ENCODE measurements at regions not wholly inside any gene's neighbourhood (a gene's known extent, or its start where the extent isn't known, plus 50 kb on each side); places are given as distances from the start of the nearest gene placed in this dataset.

DNA sequence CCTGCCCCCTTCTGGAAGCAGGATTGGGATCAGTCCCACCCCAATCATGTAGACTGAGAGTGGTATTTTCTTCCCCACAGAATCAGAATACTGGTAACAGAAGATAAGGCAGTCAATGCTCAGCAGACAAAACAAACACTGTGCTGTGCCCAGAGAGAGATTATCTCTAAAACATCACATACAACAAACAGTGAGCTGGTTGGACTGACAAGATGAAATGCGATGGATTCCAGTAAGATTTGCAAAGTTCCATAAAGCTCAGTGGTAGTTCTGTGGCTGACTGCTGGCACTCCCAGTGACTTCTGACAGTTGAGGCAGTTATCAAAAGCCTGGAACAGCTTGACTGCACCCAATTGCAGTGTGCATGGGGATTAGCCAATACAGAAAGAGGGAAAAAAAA lies 311.5 kb upstream of the MGAT5 start:
- H3K27me3 ChIP-seq (ENCODE audit: control insufficient read depth, low read length): no peaks in the 10 kb centered on the region
- no peak overlapping the region for H3K4me2 ChIP-seq (ENCODE audit: low read length)
- no peaks in the 10 kb centered on the region; the same call in 1 of the 2 replicates for H3K4me1 ChIP-seq (ENCODE audit: control insufficient read depth, low read length)
- TF ChIP-seq EZH2phosphoT487 (IDR thresholded peaks at IDR 0.05; ENCODE audit: borderline replicate concordance, low read length): no peak
- TF ChIP-seq, protein P1, sequence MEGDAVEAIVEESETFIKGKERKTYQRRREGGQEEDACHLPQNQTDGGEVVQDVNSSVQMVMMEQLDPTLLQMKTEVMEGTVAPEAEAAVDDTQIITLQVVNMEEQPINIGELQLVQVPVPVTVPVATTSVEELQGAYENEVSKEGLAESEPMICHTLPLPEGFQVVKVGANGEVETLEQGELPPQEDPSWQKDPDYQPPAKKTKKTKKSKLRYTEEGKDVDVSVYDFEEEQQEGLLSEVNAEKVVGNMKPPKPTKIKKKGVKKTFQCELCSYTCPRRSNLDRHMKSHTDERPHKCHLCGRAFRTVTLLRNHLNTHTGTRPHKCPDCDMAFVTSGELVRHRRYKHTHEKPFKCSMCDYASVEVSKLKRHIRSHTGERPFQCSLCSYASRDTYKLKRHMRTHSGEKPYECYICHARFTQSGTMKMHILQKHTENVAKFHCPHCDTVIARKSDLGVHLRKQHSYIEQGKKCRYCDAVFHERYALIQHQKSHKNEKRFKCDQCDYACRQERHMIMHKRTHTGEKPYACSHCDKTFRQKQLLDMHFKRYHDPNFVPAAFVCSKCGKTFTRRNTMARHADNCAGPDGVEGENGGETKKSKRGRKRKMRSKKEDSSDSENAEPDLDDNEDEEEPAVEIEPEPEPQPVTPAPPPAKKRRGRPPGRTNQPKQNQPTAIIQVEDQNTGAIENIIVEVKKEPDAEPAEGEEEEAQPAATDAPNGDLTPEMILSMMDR (IDR thresholded peaks at IDR 0.05; ENCODE audit: low read depth, low read length, poor library complexity, severe bottlenecking): no peak
- H3K9me2 ChIP-seq (replicated peaks; ENCODE audit: control insufficient read depth, low read length): no peaks in the 10 kb centered on the region
- no peaks in the 10 kb centered on the region for H3F3A ChIP-seq (ENCODE audit: control insufficient read depth, insufficient read depth)
- no peaks in the 10 kb centered on the region for H3K79me2 ChIP-seq (ENCODE audit: control insufficient read depth, low read length)
- H3K9me3 ChIP-seq (ENCODE audit: control insufficient read depth, insufficient read depth, low read length): no peaks in the 10 kb centered on the region
- no peaks in the 10 kb centered on the region for H3K36me3 ChIP-seq (ENCODE audit: control insufficient read depth, low read length)
- H4K20me1 ChIP-seq (ENCODE audit: control insufficient read depth, insufficient read depth, low read depth, low read length): no peaks in the 10 kb centered on the region
- H3K27ac ChIP-seq (ENCODE audit: low read depth, low read length): no peak overlapping the region
- H3K4me3 ChIP-seq (ENCODE audit: low read length): no peak overlapping the region

GRCh38 chr2:133943108-133943507 lies 310.8 kb upstream of the MGAT5 start:
- Histone ChIP-seq H4K20me1 (ENCODE audit: control insufficient read depth, insufficient read depth, low read depth, low read length) (no peaks in the 10 kb centered on the region), H3K4me1 (ENCODE audit: control insufficient read depth, low read length) (peaks cover 5% of the 10 kb centered on the region), H3F3A (ENCODE audit: control insufficient read depth, insufficient read depth) (no peaks in the 10 kb centered on the region), H3K4me2 (ENCODE audit: low read length) (no peak overlapping the region), H3K4me3 (ENCODE audit: low read length) (no peak overlapping the region), H3K27ac (ENCODE audit: low read depth, low read length) (no peak overlapping the region), H3K9me3 (ENCODE audit: control insufficient read depth, insufficient read depth, low read length) (no peaks in the 10 kb centered on the region), H3K9me2 (replicated peaks; ENCODE audit: control insufficient read depth, low read length) (no peaks in the 10 kb centered on the region), H3K27me3 (ENCODE audit: control insufficient read depth, low read length) (no peaks in the 10 kb centered on the region), H3K79me2 (ENCODE audit: control insufficient read depth, low read length) (no peaks in the 10 kb centered on the region), H3K36me3 (ENCODE audit: control insufficient read depth, low read length) (no peaks in the 10 kb centered on the region)
- TF ChIP-seq, protein P1 (IDR thresholded peaks at IDR 0.05; ENCODE audit: low read depth, low read length, poor library complexity, severe bottlenecking): no peak
- TF ChIP-seq EZH2phosphoT487 (IDR thresholded peaks at IDR 0.05; ENCODE audit: borderline replicate concordance, low read length): no peak

DNA sequence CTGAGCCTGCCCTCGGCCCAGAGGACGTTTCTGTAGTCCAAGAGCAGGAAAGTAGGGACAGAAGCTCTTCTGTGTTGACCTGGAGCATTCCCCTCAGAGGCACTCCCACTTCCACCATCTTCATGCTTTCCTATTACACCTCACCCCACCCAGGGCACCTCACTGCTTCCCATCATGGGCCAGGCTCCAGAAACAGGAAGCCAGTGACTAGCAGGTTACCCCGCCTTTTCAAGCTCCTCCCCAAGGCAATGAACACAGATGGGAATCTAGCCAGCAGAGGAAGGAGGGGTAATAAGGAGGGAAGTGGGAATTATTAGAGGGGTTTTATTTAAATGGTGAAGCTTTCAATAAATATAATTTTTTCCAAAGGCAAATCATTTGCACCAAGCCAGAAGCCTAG lies 308.8 kb upstream of the MGAT5 start:
- peaks cover 6% of the 10 kb centered on the region for H3K4me1 ChIP-seq (ENCODE audit: control insufficient read depth, low read length)

More for the DNA sequence above, 308.8 kb upstream of the MGAT5 start:
- Histone ChIP-seq H3F3A (ENCODE audit: control insufficient read depth, insufficient read depth) (no peaks in the 10 kb centered on the region), H4K20me1 (ENCODE audit: control insufficient read depth, insufficient read depth, low read depth, low read length) (no peaks in the 10 kb centered on the region), H3K4me3 (ENCODE audit: low read length) (no peak overlapping the region), H3K36me3 (ENCODE audit: control insufficient read depth, low read length) (no peaks in the 10 kb centered on the region), H3K79me2 (ENCODE audit: control insufficient read depth, low read length) (no peaks in the 10 kb centered on the region), H3K4me2 (ENCODE audit: low read length) (no peak overlapping the region), H3K9me2 (replicated peaks; ENCODE audit: control insufficient read depth, low read length) (no peaks in the 10 kb centered on the region), H3K27me3 (ENCODE audit: control insufficient read depth, low read length) (no peaks in the 10 kb centered on the region), H3K9me3 (ENCODE audit: control insufficient read depth, insufficient read depth, low read length) (no peaks in the 10 kb centered on the region), H3K27ac (ENCODE audit: low read depth, low read length) (no peak overlapping the region)
- TF ChIP-seq, protein P1 (IDR thresholded peaks at IDR 0.05; ENCODE audit: low read depth, low read length, poor library complexity, severe bottlenecking): no peak
- no peak for TF ChIP-seq EZH2phosphoT487 (IDR thresholded peaks at IDR 0.05; ENCODE audit: borderline replicate concordance, low read length)

Measured in DOHH2 (cell line).